HAP-1 (cell line): ENCODE measurements at regions not wholly inside any gene's neighbourhood (a gene's known extent, or its start where the extent isn't known, plus 50 kb on each side); places are given as distances from the start of the nearest gene placed in this dataset.
"Not testable (repeated sequence)": the region's sequence is repeated elsewhere in the genome, so short reads cannot be mapped to it uniquely, and the experiment has no call there.

Source experiments
- DNase-seq, 2 experiments: peaks; one replicate each; pipeline ENCODE4 v3.0.0-alpha.2; 2016 to 2020; ENCODE audit warnings: low spot score in 2 of 2
- H3K27me3 ChIP-seq: fragments of 250-450 bp; sonication (Bioruptor Pico); 2 replicates; pipeline ENCODE4 v1.5.1; 2020; ENCODE audit warnings: low read depth, mild to moderate bottlenecking, moderate library complexity
- H3K36me3 ChIP-seq: fragments of 250-450 bp; sonication (Bioruptor Pico); replicated peaks from 2 replicates; pipeline ENCODE4 v1.5.1; 2020; ENCODE audit warnings: mild to moderate bottlenecking
- H3K4me1 ChIP-seq: fragments of 250-450 bp; sonication (Bioruptor Pico); 2 replicates; pipeline ENCODE4 v1.5.1; 2020; ENCODE audit warnings: mild to moderate bottlenecking
- H3K4me3 ChIP-seq: fragments of 250-450 bp; sonication (Bioruptor Pico); 2 replicates; pipeline ENCODE4 v1.5.1; 2020; ENCODE audit warnings: mild to moderate bottlenecking, moderate library complexity
- H3K9me3 ChIP-seq: fragments of 250-450 bp; sonication (Bioruptor Pico); 2 replicates; pipeline ENCODE4 v1.5.1; 2020; ENCODE audit warnings: mild to moderate bottlenecking, moderate library complexity
- in situ Hi-C: fragments of 300-500 bp; cut with MboI; formaldehyde crosslinking; loops from 3 replicates; pipeline ENCODE4 v1.14.3; 2020; ENCODE audit warnings: low sequenced_read_pairs, inconsistent platforms, mixed read lengths

DNA sequence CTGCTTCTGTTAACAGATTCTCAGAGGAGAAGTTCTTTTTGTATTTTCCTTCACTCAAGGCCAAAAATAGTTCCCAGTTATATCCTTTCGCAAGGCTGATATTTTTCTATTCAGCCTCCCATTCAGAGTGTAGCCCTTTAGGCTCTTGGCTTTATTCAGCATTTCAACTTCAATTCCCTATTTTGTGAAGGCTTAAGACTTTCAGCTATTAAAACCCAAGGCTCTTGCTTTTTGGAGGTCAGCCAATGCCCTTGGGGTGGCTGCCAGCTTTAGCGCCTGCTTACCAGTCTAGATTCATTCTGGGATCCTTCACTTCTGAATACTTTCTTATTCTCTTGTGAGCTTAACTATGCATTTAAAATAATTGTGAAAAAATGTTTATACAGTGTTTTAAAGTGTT lies 57.3 kb upstream of the ADGRA3 start:
- Histone ChIP-seq H3K27me3 (no peaks in the 10 kb centered on the region), H3K4me3 (no peak overlapping the region), H3K9me3 (no peaks in the 10 kb centered on the region), H3K36me3 (no peaks in the 10 kb centered on the region), H3K4me1 (peaks cover 11% of the 10 kb centered on the region)
- in situ Hi-C loops, result no loop called here
- DNase-seq, result peak; percentile 81

DNA sequence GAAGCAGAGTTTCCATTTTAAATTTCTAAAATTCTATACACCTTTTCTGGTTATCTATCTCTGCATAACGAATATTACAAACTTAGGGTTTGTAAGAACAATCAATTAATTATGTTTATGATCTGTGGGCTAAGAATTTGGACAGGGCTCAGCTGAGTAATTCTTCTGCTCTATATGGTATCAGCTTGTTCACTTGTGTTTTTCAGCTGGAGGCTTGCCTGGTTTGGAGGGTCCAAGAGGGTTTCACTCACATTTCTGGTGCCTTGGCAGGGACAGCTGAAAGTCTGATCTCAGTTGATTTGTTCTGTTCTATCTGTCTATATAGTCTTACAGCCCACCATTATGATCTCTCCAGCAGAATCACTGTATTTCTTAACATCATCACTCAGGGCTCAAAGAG lies 57.8 kb upstream of the ADGRA3 start:
- no peak overlapping the region for H3K4me3 ChIP-seq
- no peak for DNase-seq
- H3K4me1 ChIP-seq, result peaks cover 11% of the 10 kb centered on the region
- no peaks in the 10 kb centered on the region for H3K27me3 ChIP-seq
- in situ Hi-C loops, result no loop called here
- no peaks in the 10 kb centered on the region for H3K36me3 ChIP-seq
- H3K9me3 ChIP-seq, result no peaks in the 10 kb centered on the region

DNA sequence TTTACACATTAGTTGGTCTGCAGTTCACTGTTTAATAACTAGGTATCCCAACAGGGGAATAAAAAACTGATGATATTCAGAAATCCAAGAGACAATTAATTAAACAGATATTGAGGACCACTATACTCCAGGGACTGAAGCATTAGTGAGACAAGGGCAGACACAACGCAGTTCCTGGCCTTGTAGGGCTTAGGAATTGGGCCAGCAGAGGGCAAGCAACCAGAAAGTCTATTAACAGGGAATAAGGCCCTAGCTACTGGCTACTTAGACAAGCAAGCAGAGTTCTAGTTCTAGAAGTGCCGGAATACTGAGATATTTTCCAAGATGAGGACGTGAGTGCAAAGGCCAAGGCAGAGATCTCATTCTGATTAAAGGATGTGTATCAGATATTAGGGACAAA lies 58.6 kb upstream of the ADGRA3 start:
- DNase-seq, result no peak
- Histone ChIP-seq H3K4me3 (no peak overlapping the region), H3K9me3 (no peaks in the 10 kb centered on the region), H3K4me1 (peaks cover 11% of the 10 kb centered on the region), H3K27me3 (no peaks in the 10 kb centered on the region), H3K36me3 (no peaks in the 10 kb centered on the region)
- in situ Hi-C loops, result no loop called here

DNA sequence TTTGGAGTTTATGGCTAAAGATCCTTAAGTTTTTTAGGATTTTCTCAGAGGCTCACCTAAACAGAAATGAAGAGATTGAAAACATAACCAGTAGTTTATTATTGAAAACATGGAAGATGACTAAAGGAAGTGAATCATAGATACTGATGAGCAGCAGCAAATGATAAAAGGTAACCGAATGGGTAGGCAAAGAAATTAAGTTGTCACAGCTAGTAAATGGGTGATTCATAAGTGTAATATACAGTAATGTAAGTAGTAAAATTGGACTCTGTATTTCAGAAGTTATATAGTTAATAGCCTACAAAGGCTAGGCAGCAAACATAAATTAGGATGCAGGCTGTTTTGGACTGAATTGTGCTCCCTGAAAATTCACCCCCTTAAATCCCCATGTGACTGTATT lies 59.0 kb upstream of the ADGRA3 start:
- Histone ChIP-seq H3K4me3 (no peak overlapping the region), H3K9me3 (no peaks in the 10 kb centered on the region), H3K27me3 (no peaks in the 10 kb centered on the region), H3K4me1 (peaks cover 11% of the 10 kb centered on the region), H3K36me3 (no peaks in the 10 kb centered on the region)
- in situ Hi-C loops, result no loop called here
- no peak for DNase-seq

DNA sequence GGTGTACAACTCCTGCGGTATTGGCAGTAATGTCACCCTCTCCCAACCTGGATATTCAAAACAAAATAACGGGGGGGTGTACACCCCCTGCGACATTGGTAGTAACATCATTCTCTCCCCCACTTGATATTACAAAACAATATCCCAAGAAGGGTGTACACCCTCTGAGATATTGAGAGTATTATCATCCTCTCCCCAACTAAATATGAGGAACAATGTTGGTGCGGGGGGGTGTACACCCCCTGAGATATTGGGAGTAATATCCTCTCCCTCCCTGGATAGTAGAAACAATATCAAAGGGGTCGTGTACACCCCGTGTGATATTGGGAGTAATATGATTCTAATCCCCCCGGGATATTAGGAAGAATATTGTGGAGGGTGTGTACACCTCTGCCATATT lies 71.4 kb upstream of the ADGRA3 start:
- Histone ChIP-seq H3K9me3 (no peaks in the 10 kb centered on the region), H3K4me1 (no peaks in the 10 kb centered on the region), H3K27me3 (no peaks in the 10 kb centered on the region), H3K36me3 (no peaks in the 10 kb centered on the region), H3K4me3 (no peak overlapping the region)
- in situ Hi-C loops, result no loop called here
- DNase-seq, result no peak

DNA sequence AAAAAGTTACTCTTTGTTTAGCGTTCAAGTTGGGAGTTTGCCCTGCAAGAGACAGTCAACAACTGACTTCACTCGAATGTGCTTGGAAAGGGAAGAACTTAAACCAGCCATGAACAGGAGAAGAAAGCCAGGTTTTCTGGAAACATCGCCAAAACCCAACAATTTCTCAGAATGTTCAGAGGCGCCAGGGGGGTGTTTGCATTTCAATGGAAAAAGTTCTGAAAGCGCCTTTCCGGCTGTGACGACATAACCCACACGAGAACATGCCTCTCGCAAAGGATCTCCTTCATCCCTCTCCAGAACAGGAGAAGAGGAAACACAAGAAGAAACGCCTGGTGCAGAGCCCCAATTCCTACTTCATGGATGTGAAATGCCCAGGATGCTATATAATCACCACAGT lies 78.1 kb upstream of the ADGRA3 start:
- Histone ChIP-seq H3K4me1 (no peaks in the 10 kb centered on the region), H3K27me3 (peaks cover 6% of the 10 kb centered on the region; the same call in 1 of the 2 replicates), H3K4me3 (no peak overlapping the region), H3K36me3 (no peaks in the 10 kb centered on the region), H3K9me3 (no peaks in the 10 kb centered on the region)
- DNase-seq, result no peak
- in situ Hi-C loops, result no loop called here

DNA sequence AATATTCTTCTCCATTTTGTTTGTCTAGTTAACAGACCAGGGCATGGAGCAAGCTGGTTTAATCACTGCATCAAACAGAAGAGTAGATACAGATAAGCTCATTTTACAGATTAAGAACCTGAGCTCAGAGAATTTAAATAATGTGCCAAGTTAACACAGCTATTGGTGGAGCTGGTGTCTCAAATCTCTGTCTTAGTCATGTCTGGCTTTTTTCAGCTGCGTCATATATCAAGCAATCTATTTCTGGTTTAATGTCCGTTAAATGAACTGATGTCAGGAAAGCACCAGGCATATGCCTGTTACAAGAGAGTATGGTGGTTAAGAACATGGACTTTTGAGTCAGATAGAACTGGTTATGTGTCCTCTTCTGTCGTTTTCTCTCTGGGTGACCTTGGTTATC lies 79.8 kb upstream of the ADGRA3 start:
- H3K36me3 ChIP-seq, result no peaks in the 10 kb centered on the region
- in situ Hi-C loops, result no loop called here
- no peaks in the 10 kb centered on the region for H3K9me3 ChIP-seq
- H3K27me3 ChIP-seq, result peaks cover 6% of the 10 kb centered on the region; the same call in 1 of the 2 replicates
- H3K4me1 ChIP-seq, result no peaks in the 10 kb centered on the region
- no peak for DNase-seq
- H3K4me3 ChIP-seq, result no peak overlapping the region

DNA sequence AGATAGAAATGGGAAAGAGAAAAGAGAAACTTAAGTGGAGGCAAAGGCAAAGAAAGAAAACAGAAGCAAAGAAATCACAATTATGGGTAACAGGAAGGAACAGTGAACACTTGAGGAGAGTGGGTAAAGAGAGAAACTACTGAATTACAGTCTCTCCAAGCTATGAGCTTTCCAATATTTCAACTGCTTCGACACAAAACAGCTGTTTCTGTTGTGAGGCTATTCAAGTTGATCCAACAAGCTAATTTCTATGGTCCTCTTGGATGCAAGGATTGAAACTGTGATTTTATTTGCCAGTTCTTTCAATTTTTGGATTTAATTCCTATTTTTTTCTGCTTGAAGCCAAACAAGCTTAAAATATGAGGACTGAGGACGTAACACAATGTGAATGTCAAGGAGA lies 80.5 kb upstream of the ADGRA3 start:
- Histone ChIP-seq H3K36me3 (no peaks in the 10 kb centered on the region), H3K4me1 (no peaks in the 10 kb centered on the region)
- in situ Hi-C loops, result no loop called here

DNA sequence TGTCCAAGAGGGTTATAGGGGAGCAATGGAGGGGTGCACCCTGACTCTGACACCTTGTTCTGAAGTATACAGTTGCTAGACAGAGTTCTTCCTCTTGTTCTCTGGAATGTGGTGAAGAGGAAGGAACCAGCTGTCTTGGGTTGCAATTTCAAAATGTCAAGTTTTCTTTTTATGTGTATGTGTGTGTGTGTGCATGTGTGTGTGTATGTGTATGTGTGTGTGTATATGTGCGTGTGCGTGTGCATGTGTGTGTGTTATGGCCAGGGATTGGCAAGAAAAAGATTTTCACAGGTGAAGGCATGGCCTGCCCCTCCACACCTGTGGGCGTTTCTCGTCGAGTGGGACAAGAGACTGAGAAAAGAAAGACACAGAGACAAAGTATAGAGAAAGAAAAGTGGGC lies 81.6 kb upstream of the ADGRA3 start:
- H3K36me3 ChIP-seq, result no peaks in the 10 kb centered on the region
- no peak for DNase-seq
- H3K27me3 ChIP-seq, result peaks cover 6% of the 10 kb centered on the region; the same call in 1 of the 2 replicates

More for the DNA sequence above, 80.5 kb upstream of the ADGRA3 start:
- H3K9me3 ChIP-seq, result no peaks in the 10 kb centered on the region
- H3K27me3 ChIP-seq, result peaks cover 6% of the 10 kb centered on the region; the same call in 1 of the 2 replicates
- DNase-seq, result no peak
- no peak overlapping the region for H3K4me3 ChIP-seq

DNA sequence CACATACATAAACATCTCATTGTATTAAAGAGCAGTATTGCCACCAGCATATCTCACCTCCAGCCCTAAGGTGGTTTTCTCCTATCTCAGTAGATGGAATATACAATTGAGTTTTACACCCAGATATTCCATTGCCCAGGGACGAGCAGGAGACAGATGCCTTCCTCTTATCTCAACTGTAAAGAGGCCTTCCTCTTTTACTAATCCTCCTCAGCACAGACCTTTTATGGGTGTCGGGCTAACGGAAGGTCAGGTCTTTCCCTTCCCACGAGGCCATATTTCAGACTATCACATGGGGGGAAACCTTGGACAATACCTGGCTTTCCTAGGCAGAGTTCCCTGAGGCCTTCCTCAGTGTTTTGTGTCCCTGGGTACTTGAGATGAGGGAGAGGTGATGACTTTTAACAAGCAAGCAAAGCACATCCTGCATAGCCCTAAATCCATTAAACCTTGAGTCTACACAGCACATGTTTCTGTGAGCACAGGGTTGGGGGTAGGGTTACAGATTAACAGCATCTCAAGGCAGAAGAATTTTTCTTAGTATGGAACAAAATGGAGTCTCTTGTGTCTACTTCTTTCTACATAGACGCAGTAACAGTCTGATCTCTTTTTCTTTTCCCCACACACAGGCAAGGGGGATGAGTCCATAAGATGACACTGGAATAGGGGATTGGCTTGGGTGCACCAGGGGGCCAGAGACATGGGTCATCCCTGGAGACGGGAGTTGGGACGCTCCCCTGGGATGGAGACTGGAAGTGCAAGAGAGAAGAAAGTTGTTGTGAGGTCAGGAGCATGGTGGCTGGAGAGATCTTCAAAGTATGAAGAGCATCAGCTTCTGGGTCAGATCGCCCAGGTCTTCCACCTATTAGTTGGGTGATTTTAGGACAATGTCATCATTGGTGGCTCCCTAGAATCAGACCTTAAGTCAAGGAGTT lies 82.5 kb upstream of the ADGRA3 start:
- not testable (repeated sequence) for DNase-seq

More for the DNA sequence above, 81.6 kb upstream of the ADGRA3 start:
- in situ Hi-C loops, result no loop called here
- H3K9me3 ChIP-seq, result no peaks in the 10 kb centered on the region
- no peak overlapping the region for H3K4me3 ChIP-seq
- no peaks in the 10 kb centered on the region for H3K4me1 ChIP-seq

DNA sequence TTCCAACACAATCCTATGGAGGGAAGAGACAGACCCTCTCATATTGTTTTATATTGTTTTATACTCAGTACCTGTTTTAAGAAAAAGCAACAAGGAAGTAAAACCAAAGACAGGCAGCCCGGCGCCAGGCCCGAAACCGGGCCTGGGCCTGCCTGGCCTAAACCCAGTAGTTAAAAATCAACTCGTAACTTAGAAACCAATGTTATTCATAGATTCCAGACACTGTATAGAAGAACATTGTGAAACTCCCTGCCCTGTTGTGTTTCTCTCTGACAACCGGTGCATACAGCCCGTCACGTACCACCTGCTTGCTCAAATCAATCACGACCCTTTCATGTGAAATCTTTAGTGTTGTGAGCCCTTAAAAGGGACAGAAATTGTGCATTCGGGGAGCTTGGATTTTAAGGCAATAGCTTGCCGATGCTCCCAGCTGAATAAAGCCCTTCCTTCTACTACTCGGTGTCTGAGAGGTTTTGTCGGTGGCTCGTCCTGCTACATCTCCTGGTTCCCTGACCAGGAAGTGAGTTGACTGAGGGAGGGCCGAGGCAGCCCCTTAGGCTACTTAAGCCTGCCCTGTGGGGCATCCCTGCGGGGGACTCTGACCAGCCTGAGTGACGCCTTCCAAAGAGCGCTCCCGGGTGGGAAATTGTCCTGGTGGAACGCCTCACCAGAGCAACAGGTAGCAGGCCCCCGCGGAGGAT lies 83.5 kb upstream of the ADGRA3 start:
- H3K4me1 ChIP-seq, H3K27me3 ChIP-seq, H3K4me3 ChIP-seq, DNase-seq, H3K9me3 ChIP-seq, H3K36me3 ChIP-seq, in situ Hi-C loops: not testable (repeated sequence)

More for the DNA sequence above, 82.5 kb upstream of the ADGRA3 start:
- in situ Hi-C loops, H3K4me3 ChIP-seq, H3K9me3 ChIP-seq, H3K36me3 ChIP-seq, H3K4me1 ChIP-seq, H3K27me3 ChIP-seq: not testable (repeated sequence)

DNA sequence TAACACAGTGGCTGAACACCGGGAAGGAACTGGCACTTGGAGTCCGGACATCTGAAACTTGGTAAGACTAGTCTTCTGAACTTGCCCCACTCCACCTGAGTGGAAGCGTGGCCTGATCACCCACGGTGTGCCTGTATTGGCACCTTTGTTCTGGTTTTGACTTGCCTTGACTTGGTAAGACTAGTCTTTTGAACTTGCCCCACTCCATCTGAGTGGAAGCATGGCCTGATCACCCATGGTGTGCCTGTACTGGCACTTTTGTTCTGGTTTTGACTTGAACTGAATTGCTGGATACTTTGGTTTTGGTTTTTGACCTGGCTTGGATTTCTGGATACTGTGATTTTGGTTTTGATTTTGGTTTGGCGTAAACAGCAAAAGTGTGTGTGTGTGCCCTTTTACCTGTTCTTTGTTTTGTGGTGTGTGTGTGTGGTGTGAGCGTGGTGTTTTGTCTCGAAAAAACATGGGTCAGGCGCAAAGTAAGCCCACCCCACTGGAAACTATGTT lies 84.1 kb upstream of the ADGRA3 start:
- H3K4me3 ChIP-seq, H3K36me3 ChIP-seq, in situ Hi-C loops, DNase-seq, H3K4me1 ChIP-seq, H3K27me3 ChIP-seq, H3K9me3 ChIP-seq: not testable (repeated sequence)

DNA sequence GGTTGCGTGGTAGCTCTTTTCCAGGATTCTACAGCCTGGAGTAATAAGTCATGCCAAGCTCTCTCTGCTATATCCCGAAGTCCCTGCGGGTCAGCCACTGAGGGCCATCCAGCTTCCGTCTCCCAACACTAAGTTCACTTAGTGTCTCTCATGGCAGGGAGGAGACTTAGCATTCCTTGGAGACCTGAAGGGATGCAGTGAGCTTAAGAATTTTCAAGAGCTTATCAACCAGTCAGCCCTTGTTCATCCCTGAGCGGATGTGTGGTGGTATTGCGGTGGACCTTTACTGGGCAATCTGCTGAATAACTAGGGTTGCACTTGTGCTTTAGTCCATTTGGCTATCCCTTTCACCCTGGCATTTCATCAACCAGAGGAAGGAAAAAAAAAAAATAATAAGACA lies 85.8 kb upstream of the ADGRA3 start:
- in situ Hi-C loops, H3K36me3 ChIP-seq: not testable (repeated sequence)

DNA sequence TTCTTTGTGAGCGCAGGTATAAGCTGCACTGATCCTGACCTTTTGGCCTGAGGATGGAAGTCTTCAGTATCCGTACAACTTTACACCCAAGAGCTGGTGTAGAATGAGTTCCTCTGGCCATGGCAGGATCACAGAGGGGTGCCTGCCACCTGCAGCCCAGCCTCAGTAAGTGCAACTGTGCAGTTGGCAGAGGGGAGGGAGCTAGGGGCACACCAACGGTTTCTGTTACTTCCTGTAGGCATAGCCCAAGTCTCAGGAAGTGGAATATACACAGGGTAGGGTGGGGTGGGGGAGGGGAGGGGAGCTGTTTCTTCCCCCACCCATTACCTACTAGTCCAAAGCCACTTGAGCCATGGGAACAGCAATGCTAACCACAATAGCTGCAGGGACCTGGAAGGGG lies 85.4 kb upstream of the GBA3 start:
- Histone ChIP-seq H3K27me3 (no peaks in the 10 kb centered on the region; the same call in 1 of the 2 replicates), H3K36me3 (no peaks in the 10 kb centered on the region), H3K4me3 (no peak overlapping the region), H3K4me1 (no peaks in the 10 kb centered on the region), H3K9me3 (no peaks in the 10 kb centered on the region)
- DNase-seq, result peak in 1 of 2 experiments; percentile 59
- in situ Hi-C loops, result no loop called here

More for the DNA sequence above, 85.8 kb upstream of the ADGRA3 start:
- H3K27me3 ChIP-seq, DNase-seq, H3K4me3 ChIP-seq, H3K4me1 ChIP-seq, H3K9me3 ChIP-seq: not testable (repeated sequence)
